CD14-positive monocyte (primary cell): ENCODE measurements at regions not wholly inside any gene's neighbourhood (a gene's known extent, or its start where the extent isn't known, plus 50 kb on each side); places are given as distances from the start of the nearest gene placed in this dataset.

Experiments used
- DNase-seq, 3 donors: peaks; one replicate each; pipeline ENCODE4 v3.0.0-alpha.2; 2011 to 2022
- H2AFZ ChIP-seq: 2 replicates; pipeline ENCODE4 v1.6.0; 2012; ENCODE audit warnings: mild to moderate bottlenecking, low read depth, low read length, inconsistent platforms; ENCODE audit not compliant: insufficient read depth, poor library complexity, severe bottlenecking
- H3K27ac ChIP-seq, 2 donors: 1 replicate in 1 of 2; 2 replicates in 1 of 2; pipeline ENCODE4 v1.5.1; 2012 to 2013; ENCODE audit warnings: low read length in 2 of 2, control low read depth in 1 of 2, inconsistent platforms in 1 of 2, low read depth in 1 of 2, mild to moderate bottlenecking in 1 of 2
- H3K27me3 ChIP-seq, 2 donors: one replicate each; pipeline versions ENCODE4 v1.6.0 to v1.6.1; 2011 to 2013; ENCODE audit warnings: low read length in 2 of 2; ENCODE audit not compliant: control insufficient read depth in 2 of 2, insufficient read depth in 2 of 2
- H3K36me3 ChIP-seq, 2 donors: replicated peaks in 1 of 2; 1 replicate in 1 of 2; 2 replicates in 1 of 2; pipeline versions ENCODE4 v1.5.1 to v1.6.1; 2012 to 2013; ENCODE audit warnings: low read length in 2 of 2, control low read depth in 1 of 2, inconsistent platforms in 1 of 2, mild to moderate bottlenecking in 1 of 2; ENCODE audit not compliant: insufficient read depth in 2 of 2, control insufficient read depth in 1 of 2
- H3K4me1 ChIP-seq, 2 donors: 1 replicate in 1 of 2; 2 replicates in 1 of 2; pipeline versions ENCODE4 v1.5.1 to v1.6.1; 2012 to 2013; ENCODE audit warnings: low read length in 2 of 2, control low read depth in 1 of 2, inconsistent platforms in 1 of 2, mild to moderate bottlenecking in 1 of 2, moderate library complexity in 1 of 2; ENCODE audit not compliant: insufficient read depth in 2 of 2, control insufficient read depth in 1 of 2
- H3K4me2 ChIP-seq: replicated peaks from 2 replicates; pipeline ENCODE3; 2012; ENCODE audit warnings: low read length, moderate library complexity, mild to moderate bottlenecking; ENCODE audit not compliant: poor library complexity, severe bottlenecking; ENCODE audit errors: extremely low read depth
- H3K4me3 ChIP-seq, 3 experiments: fragments of 200-600 bp in 1 of 3; sonication (generic) in 1 of 3; replicated peaks in 1 of 3; 1 replicate in 2 of 3; 2 replicates in 1 of 3; pipeline ENCODE4 v1.5.1; 2011 to 2013; ENCODE audit warnings: low read length in 3 of 3, mild to moderate bottlenecking in 3 of 3, control low read depth in 2 of 3, low read depth in 2 of 3, inconsistent platforms in 1 of 3, moderate library complexity in 1 of 3
- H3K79me2 ChIP-seq: 2 replicates; pipeline ENCODE4 v1.6.0; 2012; ENCODE audit warnings: mild to moderate bottlenecking, control low read depth, inconsistent platforms, low read length, moderate library complexity; ENCODE audit not compliant: insufficient read depth
- H3K9ac ChIP-seq: 2 replicates; pipeline ENCODE4 v1.6.0; 2017; ENCODE audit warnings: low read length, mild to moderate bottlenecking; ENCODE audit not compliant: insufficient read depth, poor library complexity, severe bottlenecking
- H3K9me3 ChIP-seq, 2 donors: replicated peaks in 1 of 2; 1 replicate in 1 of 2; 2 replicates in 1 of 2; pipeline versions ENCODE4 v1.5.1 to v1.6.1; 2012 to 2013; ENCODE audit warnings: low read length in 2 of 2, control low read depth in 1 of 2; ENCODE audit not compliant: control insufficient read depth in 1 of 2, insufficient read depth in 1 of 2
- H4K20me1 ChIP-seq: 2 replicates; pipeline ENCODE4 v1.6.0; 2012; ENCODE audit warnings: mild to moderate bottlenecking, low read length, control low read depth, moderate library complexity; ENCODE audit not compliant: insufficient read depth
- H3K27ac Mint-ChIP-seq, 7 donors: one replicate each; pipeline ENCODE4 v1.8.0; 2020; ENCODE audit warnings: mild to moderate bottlenecking in 7 of 7, mixed read lengths in 7 of 7, moderate library complexity in 6 of 7, inconsistent platforms in 2 of 7
- H3K27me3 Mint-ChIP-seq, 3 donors: one replicate each; pipeline ENCODE4 v1.8.0; 2021 to 2022; ENCODE audit warnings: low read depth in 3 of 3, mild to moderate bottlenecking in 3 of 3, mixed read lengths in 3 of 3, moderate library complexity in 3 of 3, inconsistent platforms in 1 of 3
- H3K36me3 Mint-ChIP-seq, 2 donors: one replicate each; pipeline ENCODE4 v1.8.0; 2020; ENCODE audit warnings: mixed read lengths in 2 of 2, inconsistent platforms in 1 of 2, mild to moderate bottlenecking in 1 of 2
- H3K4me1 Mint-ChIP-seq: one replicate; pipeline ENCODE4 v1.8.0; 2020; ENCODE audit warnings: mild to moderate bottlenecking, mixed read lengths
- H3K4me3 Mint-ChIP-seq, 2 donors: one replicate each; pipeline ENCODE4 v1.8.0; 2020; ENCODE audit warnings: mild to moderate bottlenecking in 2 of 2, mixed read lengths in 2 of 2, moderate library complexity in 1 of 2
- H3K9me3 Mint-ChIP-seq, 7 donors: one replicate each; pipeline ENCODE4 v1.8.0; 2020 to 2022; ENCODE audit warnings: mixed read lengths in 7 of 7, mild to moderate bottlenecking in 6 of 7, moderate library complexity in 6 of 7, inconsistent platforms in 2 of 7
- CTCF ChIP-seq: fragments of 200-600 bp; IDR thresholded peaks from one replicate; pipeline ENCODE4 v1.8.0; 2022; ENCODE audit warnings: antibody characterized with exemption, mild to moderate bottlenecking
- WGBS: methylation state at CpG from one replicate; pipeline ENCODE4 v1.1.5; 2013; ENCODE audit warnings: missing lambda C conversion rate; ENCODE audit not compliant: insufficient coverage; 5-methylcytosine and 5-hydroxymethylcytosine counted together
- intact Hi-C, 2 donors: fragments of 100-400 bp; cut with micrococcal nuclease; formaldehyde crosslinking; loops; one replicate each; pipeline versions ENCODE4 v1.15.0 to v1.15.1; 2023

- intact Hi-C loops, result no loop called here
- H3K27me3 Mint-ChIP-seq, result peaks cover 0 to 2% (median 0%) of the 10 kb centered on the region in 3 donors
These were observed 123.6 kb downstream of the NUDT12 start for GRCh38 chr5:103439007-103439406.

GRCh38 chr5:103436656-103437055 lies 125.9 kb downstream of the NUDT12 start:
- no peak overlapping the region for H3K9ac ChIP-seq
- TF ChIP-seq CTCF, result no peak
- Mint-ChIP-seq H3K4me3 (no peak overlapping the region), H3K27ac (no peak overlapping the region), H3K27me3 (peaks cover 0 to 2% (median under 1%) of the 10 kb centered on the region in 3 donors), H3K4me1 (no peaks in the 10 kb centered on the region), H3K36me3 (no peaks in the 10 kb centered on the region), H3K9me3 (peaks cover 4 to 17% (median 7%) of the 10 kb centered on the region in 7 donors)
- no peak for DNase-seq
- H2AFZ ChIP-seq, result no peak overlapping the region
- H3K4me1 ChIP-seq, result no peaks in the 10 kb centered on the region
- H3K27me3 ChIP-seq, result no peaks in the 10 kb centered on the region
- no peak overlapping the region for H3K27ac ChIP-seq
- H3K9me3 ChIP-seq, result peaks cover 4 to 5% of the 10 kb centered on the region in 2 donors
- H4K20me1 ChIP-seq, result no peaks in the 10 kb centered on the region
- H3K4me2 ChIP-seq, result no peak overlapping the region
- no peaks in the 10 kb centered on the region for H3K79me2 ChIP-seq
- 88% methylated on average over 1 of the region's 2 CpGs for WGBS
- intact Hi-C loops, result no loop called here
- no peaks in the 10 kb centered on the region for H3K36me3 ChIP-seq
- H3K4me3 ChIP-seq, result no peak overlapping the region

More at GRCh38 chr5:103439007-103439406, 123.6 kb downstream of the NUDT12 start:
- WGBS, result no CpG with 5 or more reads among the region's 2 CpGs
- H3K9ac ChIP-seq, result no peak overlapping the region
- H3K36me3 Mint-ChIP-seq, result no peaks in the 10 kb centered on the region
- no peak overlapping the region for H3K4me3 ChIP-seq
- TF ChIP-seq CTCF, result no peak
- no peak for DNase-seq
- H3K36me3 ChIP-seq, result no peaks in the 10 kb centered on the region
- H3K4me1 Mint-ChIP-seq, result no peaks in the 10 kb centered on the region
- H3K27me3 ChIP-seq, result no peaks in the 10 kb centered on the region
- no peaks in the 10 kb centered on the region for H4K20me1 ChIP-seq
- no peak overlapping the region for H3K4me2 ChIP-seq
- peaks cover 5 to 10% of the 10 kb centered on the region in 2 donors for H3K9me3 ChIP-seq
- H3K9me3 Mint-ChIP-seq, result peaks cover 11 to 25% (median 12%) of the 10 kb centered on the region in 7 donors
- no peaks in the 10 kb centered on the region for H3K79me2 ChIP-seq
- H3K27ac ChIP-seq, result no peak overlapping the region
- no peak overlapping the region for H3K27ac Mint-ChIP-seq
- H2AFZ ChIP-seq, result no peak overlapping the region
- no peak overlapping the region for H3K4me3 Mint-ChIP-seq
- H3K4me1 ChIP-seq, result no peaks in the 10 kb centered on the region
